H9 (cell line): ENCODE measurements at regions not wholly inside any gene's neighbourhood (a gene's known extent, or its start where the extent isn't known, plus 50 kb on each side); places are given as distances from the start of the nearest gene placed in this dataset.

ENCODE experiments used
- DNase-seq: peaks from one replicate; pipeline ENCODE4 v3.0.0-alpha.2; 2017
- H2AFZ ChIP-seq: one replicate; pipeline ENCODE4 v1.6.1; 2013; ENCODE audit warnings: mild to moderate bottlenecking, low read length, control low read depth, moderate library complexity
- H2AK5ac ChIP-seq: 2 replicates; pipeline ENCODE4 v1.6.1; 2013; ENCODE audit warnings: low read length, control low read depth, mixed read lengths; ENCODE audit not compliant: insufficient read length
- H2BK120ac ChIP-seq: one replicate; pipeline ENCODE4 v1.6.1; 2013; ENCODE audit warnings: low read depth, mild to moderate bottlenecking, low read length, control low read depth, inconsistent platforms; ENCODE audit not compliant: poor library complexity, severe bottlenecking
- H2BK12ac ChIP-seq: 2 replicates; pipeline ENCODE4 v1.6.1; 2013; ENCODE audit warnings: low read length, control low read depth, mixed read lengths, low read depth; ENCODE audit not compliant: insufficient read length
- H2BK15ac ChIP-seq: 2 replicates; pipeline ENCODE4 v1.6.1; 2013; ENCODE audit warnings: low read depth, low read length, control low read depth
- H2BK20ac ChIP-seq: one replicate; pipeline ENCODE4 v1.6.1; 2013; ENCODE audit warnings: low read depth, mild to moderate bottlenecking, low read length, control low read depth, inconsistent platforms; ENCODE audit not compliant: poor library complexity, severe bottlenecking
- H2BK5ac ChIP-seq: 2 replicates; pipeline ENCODE4 v1.6.1; 2013; ENCODE audit warnings: low read length, control low read depth, mixed read lengths; ENCODE audit not compliant: insufficient read length
- H3K14ac ChIP-seq: 2 replicates; pipeline ENCODE4 v1.6.1; 2013; ENCODE audit warnings: low read length, control low read depth; ENCODE audit not compliant: insufficient read depth
- H3K18ac ChIP-seq: 2 replicates; pipeline ENCODE4 v1.6.1; 2013; ENCODE audit warnings: low read depth, mild to moderate bottlenecking, mixed read lengths, low read length, control low read depth; ENCODE audit not compliant: insufficient read length
- H3K23ac ChIP-seq: 2 replicates; pipeline ENCODE4 v1.6.1; 2013; ENCODE audit warnings: low read length, control low read depth, mixed read lengths, low read depth; ENCODE audit not compliant: insufficient read length
- H3K23me2 ChIP-seq: 2 replicates; pipeline ENCODE4 v1.6.1; 2013; ENCODE audit warnings: low read depth, mild to moderate bottlenecking, mixed read lengths, low read length, control low read depth; ENCODE audit not compliant: insufficient read length, poor library complexity, severe bottlenecking
- H3K27ac ChIP-seq: 2 replicates; pipeline ENCODE4 v1.5.1; 2013; ENCODE audit warnings: low read length, control low read depth, mixed read lengths, low read depth; ENCODE audit not compliant: insufficient read length
- H3K27me3 ChIP-seq: 2 replicates; pipeline ENCODE4 v1.6.1; 2013; ENCODE audit warnings: low read length, control low read depth, inconsistent platforms; ENCODE audit not compliant: insufficient read depth
- H3K4ac ChIP-seq: 2 replicates; pipeline ENCODE4 v1.6.1; 2013; ENCODE audit warnings: low read depth, mild to moderate bottlenecking, control low read depth, inconsistent platforms, low read length, moderate library complexity
- H3K4me1 ChIP-seq: 2 replicates; pipeline ENCODE4 v1.6.1; 2013; ENCODE audit warnings: low read length, control low read depth, inconsistent platforms; ENCODE audit not compliant: insufficient read depth
- H3K4me2 ChIP-seq: 2 replicates; pipeline ENCODE4 v1.6.1; 2013; ENCODE audit warnings: low read length, control low read depth, mixed read lengths; ENCODE audit not compliant: insufficient read length, insufficient read depth
- H3K56ac ChIP-seq: 2 replicates; pipeline ENCODE4 v1.6.1; 2013; ENCODE audit warnings: low read depth, mild to moderate bottlenecking, mixed read lengths, low read length, control low read depth; ENCODE audit not compliant: insufficient read length
- H3K79me1 ChIP-seq: 2 replicates; pipeline ENCODE4 v1.6.1; 2013; ENCODE audit warnings: low read depth, mild to moderate bottlenecking, moderate library complexity, low read length, control low read depth, inconsistent platforms; ENCODE audit not compliant: insufficient read depth, poor library complexity, severe bottlenecking
- H3K79me2 ChIP-seq: 2 replicates; pipeline ENCODE4 v1.6.1; 2013; ENCODE audit warnings: low read length, control low read depth, inconsistent platforms; ENCODE audit not compliant: insufficient read depth
- H3K9ac ChIP-seq: 2 replicates; pipeline ENCODE4 v1.6.1; 2013; ENCODE audit warnings: low read length, control low read depth, mixed read lengths; ENCODE audit not compliant: insufficient read length; ENCODE audit errors: extremely low read depth
- H3K9me3 ChIP-seq: one replicate; pipeline ENCODE4 v1.6.1; 2013; ENCODE audit warnings: low read depth, low read length, inconsistent platforms; ENCODE audit not compliant: control insufficient read depth
- H3T11ph ChIP-seq: one replicate; pipeline ENCODE4 v1.6.1; 2013; ENCODE audit warnings: mild to moderate bottlenecking, low read length, control low read depth, inconsistent platforms
- H4K20me1 ChIP-seq: one replicate; pipeline ENCODE4 v1.6.1; 2013; ENCODE audit not compliant: control insufficient read depth, insufficient read length, insufficient read depth
- H4K5ac ChIP-seq: 2 replicates; pipeline ENCODE4 v1.6.1; 2013; ENCODE audit warnings: low read depth, mild to moderate bottlenecking, mixed read lengths, low read length, control low read depth; ENCODE audit not compliant: insufficient read length
- H4K8ac ChIP-seq: replicated peaks from 2 replicates; pipeline ENCODE4 v1.6.1; 2013; ENCODE audit warnings: low read length, control low read depth, mixed read lengths, low read depth; ENCODE audit not compliant: insufficient read length
- H4K91ac ChIP-seq: 2 replicates; pipeline ENCODE4 v1.6.1; 2013; ENCODE audit warnings: low read depth, mild to moderate bottlenecking, moderate library complexity, mixed read lengths, low read length, control low read depth; ENCODE audit not compliant: insufficient read length
- H3K27ac Mint-ChIP-seq, 3 experiments: 2 replicates in 2 of 3; 3 replicates in 1 of 3; pipeline ENCODE4 v1.8.0; 2020 to 2021; ENCODE audit warnings: mixed read lengths in 3 of 3, mild to moderate bottlenecking in 1 of 3, moderate library complexity in 1 of 3
- H3K27me3 Mint-ChIP-seq: 2 replicates; pipeline ENCODE4 v1.8.0; 2021; ENCODE audit warnings: low read depth, mild to moderate bottlenecking, moderate library complexity, mixed read lengths
- H3K36me3 Mint-ChIP-seq, 3 experiments: 2 replicates in 2 of 3; 3 replicates in 1 of 3; pipeline ENCODE4 v1.8.0; 2020 to 2021; ENCODE audit warnings: low read depth in 3 of 3, mixed read lengths in 3 of 3; ENCODE audit not compliant: insufficient read depth in 1 of 3
- H3K4me1 Mint-ChIP-seq, 2 experiments: 2 replicates each; pipeline ENCODE4 v1.8.0; 2020; ENCODE audit warnings: mixed read lengths in 2 of 2
- H3K4me3 Mint-ChIP-seq, 2 experiments: 2 replicates in 1 of 2; 3 replicates in 1 of 2; pipeline ENCODE4 v1.8.0; 2020 to 2021; ENCODE audit warnings: mild to moderate bottlenecking in 2 of 2, mixed read lengths in 2 of 2, moderate library complexity in 1 of 2
- H3K9me3 Mint-ChIP-seq, 2 experiments: 2 replicates in 1 of 2; 3 replicates in 1 of 2; pipeline ENCODE4 v1.8.0; 2020; ENCODE audit warnings: mild to moderate bottlenecking in 2 of 2, mixed read lengths in 2 of 2, moderate library complexity in 1 of 2
- CTCF ChIP-seq: fragments of 200-600 bp; sonication (generic); conservative IDR thresholded peaks from 3 replicates; pipeline ENCODE4 v1.8.0; 2021; ENCODE audit warnings: antibody characterized with exemption, mild to moderate bottlenecking
- WGBS: extraction: QIAGEN DNeasy Blood & Tissue Kit; methylation state at CpG from one replicate; pipeline ENCODE4 v1.1.7; 2013; ENCODE audit warnings: missing lambda C conversion rate, low lambda C conversion rate, mixed read lengths; ENCODE audit not compliant: insufficient read length; ENCODE audit errors: extremely low coverage; 5-methylcytosine and 5-hydroxymethylcytosine counted together

- Histone ChIP-seq H3K23ac (no peak overlapping the region), H3K18ac (no peak overlapping the region), H3K14ac (no peak overlapping the region), H3K79me2 (no peaks in the 10 kb centered on the region), H4K91ac (no peak overlapping the region), H2BK12ac (no peak overlapping the region), H2AFZ (no peak overlapping the region), H2AK5ac (no peak overlapping the region), H4K5ac (no peak overlapping the region), H3K56ac (no peak overlapping the region), H3K27ac (no peak overlapping the region), H3K79me1 (no peaks in the 10 kb centered on the region), H2BK20ac (no peak overlapping the region), H3K4me1 (no peaks in the 10 kb centered on the region), H2BK120ac (no peak overlapping the region), H3T11ph (no peak overlapping the region), H3K4ac (no peak overlapping the region), H3K4me2 (no peak overlapping the region), H2BK15ac (no peak overlapping the region), H4K20me1 (no peaks in the 10 kb centered on the region), H3K9me3 (no peaks in the 10 kb centered on the region), H2BK5ac (no peak overlapping the region), H3K23me2 (no peaks in the 10 kb centered on the region), H4K8ac (no peak overlapping the region), H3K9ac (no peak overlapping the region), H3K27me3 (no peaks in the 10 kb centered on the region)
- H3K27me3 Mint-ChIP-seq: peaks cover 2% of the 10 kb centered on the region; the same call in 1 of the 2 replicates
- DNase-seq: no peak
- no CpG with 5 or more reads among the region's 2 CpGs for WGBS
- H3K36me3 Mint-ChIP-seq: no peaks in the 10 kb centered on the region
- H3K27ac Mint-ChIP-seq: no peak overlapping the region
- no peak for TF ChIP-seq CTCF
- no peaks in the 10 kb centered on the region for H3K9me3 Mint-ChIP-seq
- H3K4me3 Mint-ChIP-seq: no peak overlapping the region
- H3K4me1 Mint-ChIP-seq: no peaks in the 10 kb centered on the region
These were observed 98.9 kb upstream of the DPYD start for GRCh38 chr1:98019747-98020146.
